Kidney (tissue), 13 donors: ENCODE measurements at regions not wholly inside any gene's neighbourhood (a gene's known extent, or its start where the extent isn't known, plus 50 kb on each side); places are given as distances from the start of the nearest gene placed in this dataset.

Source experiments
- DNase-seq, 5 donors: peaks; one replicate each; pipeline ENCODE4 v3.0.0-alpha.2; 2013 to 2020
- FAIRE-seq: peaks from 2 replicates; lab custom pipeline; 2012; peaks lifted over from hg19 to GRCh38; lab: Jason Lieb, UNC
- H3K27ac ChIP-seq, 2 donors: one replicate each; pipeline ENCODE4 v1.7.0; 2013; ENCODE audit warnings: low read depth in 2 of 2, low read length in 2 of 2, inconsistent platforms in 1 of 2
- H3K27me3 ChIP-seq: one replicate; pipeline ENCODE4 v1.7.1; 2013; ENCODE audit warnings: low read length, inconsistent platforms; ENCODE audit not compliant: control insufficient read depth, insufficient read depth
- H3K36me3 ChIP-seq, 3 donors: one replicate each; pipeline versions ENCODE4 v1.7.0 to v1.7.1; 2013; ENCODE audit warnings: low read length in 3 of 3, control low read depth in 1 of 3, inconsistent platforms in 1 of 3; ENCODE audit not compliant: insufficient read depth in 3 of 3, control insufficient read depth in 2 of 3
- H3K4me1 ChIP-seq, 3 donors: one replicate each; pipeline versions ENCODE4 v1.7.0 to v1.7.1; 2013; ENCODE audit warnings: low read length in 3 of 3, inconsistent platforms in 1 of 3, low read depth in 1 of 3; ENCODE audit not compliant: control insufficient read depth in 2 of 3, insufficient read depth in 2 of 3
- H3K4me3 ChIP-seq, 3 donors: one replicate each; pipeline versions ENCODE4 v1.7.0 to v1.8.1; 2013; ENCODE audit warnings: low read length in 3 of 3, control low read depth in 1 of 3, inconsistent platforms in 1 of 3
- H3K9ac ChIP-seq, 3 donors: one replicate each; pipeline versions ENCODE4 v1.7.0 to v1.7.1; 2013; ENCODE audit warnings: low read length in 3 of 3, control low read depth in 1 of 3, inconsistent platforms in 1 of 3
- H3K9me3 ChIP-seq, 3 donors: one replicate each; pipeline versions ENCODE4 v1.7.0 to v1.7.1; 2013; ENCODE audit warnings: low read length in 3 of 3, control low read depth in 1 of 3, inconsistent platforms in 1 of 3; ENCODE audit not compliant: control insufficient read depth in 2 of 3, insufficient read depth in 1 of 3
- CTCF ChIP-seq: IDR thresholded peaks from 3 replicates; pipeline ENCODE4 v1.5.1; 2012; ENCODE audit warnings: mild to moderate bottlenecking, moderate library complexity, borderline replicate concordance; ENCODE audit not compliant: insufficient read depth; ENCODE audit errors: extremely low read depth
- intact Hi-C: fragments of 100-400 bp; cut with DNase I; formaldehyde crosslinking; loops from one replicate; pipeline ENCODE4 v1.11.1; 2022
- donor health status: control.
- donor health status: control.
- donor health status: control.
- donor health status: control.
- donor health status: control.
- donor health status: DM: yes; HTN: yes; CAD: no.
- donor health status: Normal renal cell carcinoma (clear cell type).

DNA sequence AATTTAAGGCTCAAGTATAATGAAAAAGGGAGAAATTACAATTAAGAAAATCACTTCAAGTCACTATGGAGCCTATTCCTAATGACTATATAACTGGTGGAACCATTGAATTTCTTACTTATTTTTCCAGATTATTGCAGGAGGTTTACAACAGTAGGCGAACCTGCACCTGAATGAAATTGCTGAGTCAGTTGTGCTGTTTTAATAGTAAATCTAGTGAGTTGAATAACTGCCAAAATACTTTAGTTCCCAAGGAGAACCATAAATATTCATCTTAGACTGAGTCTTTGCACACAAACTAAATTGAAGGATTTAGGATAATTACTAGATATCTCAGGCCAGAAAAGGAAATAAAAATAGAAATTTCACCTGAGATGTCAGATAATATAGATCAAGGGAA, 1052.8 kb downstream of the NAALADL2 start:
- H3K9ac ChIP-seq, result no peak overlapping the region
- no peak overlapping the region for H3K4me3 ChIP-seq
- H3K36me3 ChIP-seq, result no peaks in the 10 kb centered on the region
- TF ChIP-seq CTCF, result no peak
- H3K4me1 ChIP-seq, result no peaks in the 10 kb centered on the region
- no peaks in the 10 kb centered on the region for H3K9me3 ChIP-seq
- intact Hi-C loops, result no loop called here
- no peaks in the 10 kb centered on the region for H3K27me3 ChIP-seq
- peak; percentile 19 for FAIRE-seq
- no peak overlapping the region for H3K27ac ChIP-seq
- peak in 2 of 5 donors; percentile 13 to 42 for DNase-seq

DNA sequence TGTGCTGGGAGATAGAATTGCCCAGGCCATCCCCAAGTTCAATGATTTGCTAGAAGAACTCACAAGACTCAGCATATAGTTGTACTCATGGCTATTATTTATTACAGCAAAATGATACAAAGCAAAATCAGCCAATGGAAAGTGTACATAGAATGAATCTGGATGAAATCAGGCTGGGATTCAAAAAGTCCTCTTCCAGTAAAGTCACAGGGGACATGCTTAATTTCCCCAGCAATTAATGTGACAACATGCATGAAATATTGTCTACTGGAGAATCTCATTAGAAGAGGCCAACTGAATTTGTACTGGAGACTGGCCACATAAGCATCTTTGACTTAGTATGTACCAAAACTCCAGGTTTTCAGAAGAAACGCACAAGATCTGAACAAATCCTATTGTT, 1043.1 kb downstream of the NAALADL2 start:
- no peak for TF ChIP-seq CTCF
- intact Hi-C loops, result no loop called here

GRCh38 chr3:175898194-175898593, 1039.1 kb downstream of the NAALADL2 start:
- H3K9me3 ChIP-seq, result no peaks in the 10 kb centered on the region
- DNase-seq (no peak), FAIRE-seq (no peak)
- H3K27me3 ChIP-seq, result no peaks in the 10 kb centered on the region
- TF ChIP-seq CTCF, result no peak
- no peaks in the 10 kb centered on the region for H3K4me1 ChIP-seq
- H3K9ac ChIP-seq, result no peak overlapping the region
- no peak overlapping the region for H3K4me3 ChIP-seq
- intact Hi-C loops, result no loop called here
- no peaks in the 10 kb centered on the region for H3K36me3 ChIP-seq
- H3K27ac ChIP-seq, result no peak overlapping the region

More for the DNA sequence above, 1043.1 kb downstream of the NAALADL2 start:
- Histone ChIP-seq H3K9ac (no peak overlapping the region), H3K9me3 (no peaks in the 10 kb centered on the region), H3K36me3 (no peaks in the 10 kb centered on the region), H3K4me1 (no peaks in the 10 kb centered on the region), H3K4me3 (no peak overlapping the region), H3K27me3 (no peaks in the 10 kb centered on the region), H3K27ac (no peak overlapping the region)
- FAIRE-seq (no peak), DNase-seq (peak in 2 of 5 donors; percentile 49 to 53)

DNA sequence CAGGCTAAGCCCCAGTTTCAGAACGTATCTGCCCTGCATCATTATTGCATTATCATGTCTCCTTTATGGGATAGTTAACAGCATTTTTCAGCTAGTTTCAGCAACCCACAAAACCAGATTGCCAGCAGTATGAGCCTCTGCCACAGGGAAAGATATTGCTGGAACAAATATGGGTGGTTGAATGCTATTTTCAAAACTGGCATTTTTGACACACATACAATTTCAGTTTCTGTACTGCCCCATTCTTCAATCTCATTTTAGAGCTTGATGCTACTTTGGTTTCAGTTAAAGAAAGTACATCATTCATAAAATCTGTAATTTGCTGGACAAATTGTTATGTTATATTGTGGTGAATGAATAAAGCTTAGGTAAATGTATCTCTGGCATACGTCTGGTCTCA, 1037.5 kb downstream of the NAALADL2 start:
- no peak for DNase-seq
- no peak for FAIRE-seq
- Histone ChIP-seq H3K4me3 (no peak overlapping the region), H3K36me3 (no peaks in the 10 kb centered on the region), H3K4me1 (no peaks in the 10 kb centered on the region), H3K27me3 (no peaks in the 10 kb centered on the region), H3K27ac (no peak overlapping the region), H3K9ac (no peak overlapping the region), H3K9me3 (no peaks in the 10 kb centered on the region)
- intact Hi-C loops, result no loop called here
- TF ChIP-seq CTCF, result no peak
